ENCODE measurements at regions not wholly inside any gene's neighbourhood (a gene's known extent, or its start where the extent isn't known, plus 50 kb on each side); places are given as distances from the start of the nearest gene placed in this dataset.

DNA sequence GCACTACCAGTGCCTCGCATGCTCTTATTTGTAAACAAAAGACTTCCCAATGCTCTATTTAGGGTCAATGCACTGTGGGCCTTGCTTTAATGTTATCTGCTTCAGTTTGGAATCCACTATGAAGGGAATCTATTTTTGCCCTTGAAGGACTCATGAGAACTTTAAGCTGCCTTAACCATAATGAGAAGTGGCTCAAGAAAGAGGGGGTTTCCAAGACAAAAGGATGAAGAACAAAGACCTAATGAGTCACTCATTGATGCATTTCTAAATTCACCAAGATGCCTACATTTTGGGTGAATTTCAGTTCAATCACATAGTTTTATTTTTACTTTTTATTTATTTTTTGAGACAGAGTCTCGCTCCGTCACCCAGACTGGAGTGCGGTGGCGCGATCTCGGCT lies 228.2 kb downstream of the LY86 start:
- DNase-seq (ENCODE audit: extremely low read depth, insufficient read length), result no peak
- TF ChIP-seq, protein P1, sequence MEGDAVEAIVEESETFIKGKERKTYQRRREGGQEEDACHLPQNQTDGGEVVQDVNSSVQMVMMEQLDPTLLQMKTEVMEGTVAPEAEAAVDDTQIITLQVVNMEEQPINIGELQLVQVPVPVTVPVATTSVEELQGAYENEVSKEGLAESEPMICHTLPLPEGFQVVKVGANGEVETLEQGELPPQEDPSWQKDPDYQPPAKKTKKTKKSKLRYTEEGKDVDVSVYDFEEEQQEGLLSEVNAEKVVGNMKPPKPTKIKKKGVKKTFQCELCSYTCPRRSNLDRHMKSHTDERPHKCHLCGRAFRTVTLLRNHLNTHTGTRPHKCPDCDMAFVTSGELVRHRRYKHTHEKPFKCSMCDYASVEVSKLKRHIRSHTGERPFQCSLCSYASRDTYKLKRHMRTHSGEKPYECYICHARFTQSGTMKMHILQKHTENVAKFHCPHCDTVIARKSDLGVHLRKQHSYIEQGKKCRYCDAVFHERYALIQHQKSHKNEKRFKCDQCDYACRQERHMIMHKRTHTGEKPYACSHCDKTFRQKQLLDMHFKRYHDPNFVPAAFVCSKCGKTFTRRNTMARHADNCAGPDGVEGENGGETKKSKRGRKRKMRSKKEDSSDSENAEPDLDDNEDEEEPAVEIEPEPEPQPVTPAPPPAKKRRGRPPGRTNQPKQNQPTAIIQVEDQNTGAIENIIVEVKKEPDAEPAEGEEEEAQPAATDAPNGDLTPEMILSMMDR (IDR thresholded peaks at IDR 0.05; ENCODE audit: insufficient read depth, low read length, poor library complexity, severe bottlenecking), result no peak
- Histone ChIP-seq H3K4me3 (replicated peaks; ENCODE audit: low read depth, low read length) (no peak overlapping the region), H3K27me3 (replicated peaks; ENCODE audit: control insufficient read depth, insufficient read depth, low read length) (no peaks in the 10 kb centered on the region), H3K36me3 (ENCODE audit: control insufficient read depth, insufficient read depth, low read length) (no peaks in the 10 kb centered on the region)

DNA sequence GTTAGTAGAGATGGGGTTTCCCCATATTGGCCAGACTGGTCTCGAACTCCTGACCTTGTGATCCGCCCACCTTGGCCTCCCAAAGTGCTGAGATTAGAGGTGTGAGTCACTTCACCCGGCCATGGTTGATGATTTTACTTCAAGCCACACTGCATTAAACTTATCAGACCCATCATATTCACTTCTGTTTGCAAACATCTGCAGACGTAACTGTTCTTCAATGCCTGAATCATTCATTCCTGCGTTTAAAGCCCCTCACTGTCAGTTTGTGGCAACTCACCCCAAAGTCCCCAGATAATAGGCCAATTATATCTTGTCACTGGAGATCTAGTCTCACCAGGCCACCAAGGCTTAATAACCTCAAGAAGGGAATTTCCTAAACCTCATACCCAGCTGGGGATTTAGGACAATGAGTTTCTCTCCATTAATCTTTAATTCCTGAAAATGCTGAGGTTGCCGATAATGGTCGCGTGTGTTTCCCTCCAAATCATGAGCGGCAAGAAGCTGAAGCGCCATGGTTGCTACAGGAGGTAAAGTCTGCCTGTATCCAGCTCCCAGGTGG lies 229.6 kb downstream of the LY86 start:
- no peaks in the 10 kb centered on the region for H3K36me3 ChIP-seq (ENCODE audit: control insufficient read depth, insufficient read depth, low read length)
- TF ChIP-seq, protein P1 (IDR thresholded peaks at IDR 0.05; ENCODE audit: insufficient read depth, low read length, poor library complexity, severe bottlenecking), result no peak

DNA sequence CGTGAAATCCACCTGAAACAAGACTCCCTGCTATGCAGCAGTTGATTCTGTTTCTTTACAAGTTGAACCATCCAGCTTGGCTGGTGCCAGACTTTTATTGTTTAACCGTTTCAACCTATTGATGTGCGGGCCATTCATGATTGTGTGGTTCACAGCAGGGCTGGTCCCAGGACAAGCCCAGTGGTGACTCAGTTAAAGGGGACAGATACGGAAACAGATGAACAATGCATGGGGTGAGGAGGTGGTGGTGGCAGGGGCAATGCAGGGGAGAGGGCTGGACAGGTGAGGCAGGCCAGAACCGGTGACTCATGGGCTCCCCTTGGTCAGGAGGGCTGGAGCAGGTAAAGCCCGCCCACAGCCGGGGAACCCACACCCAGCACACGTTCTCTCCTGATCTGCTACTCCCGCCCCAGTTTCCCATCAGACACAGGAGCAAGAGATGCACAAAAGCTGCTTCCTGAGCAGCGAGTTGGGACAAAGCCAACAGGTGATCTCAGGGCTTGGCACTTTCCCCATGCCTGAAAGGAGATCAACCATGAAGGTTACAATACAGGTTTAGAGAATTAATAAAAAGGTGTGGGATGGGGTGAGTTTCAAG lies 232.2 kb downstream of the LY86 start:
- DNase-seq (ENCODE audit: extremely low read depth, insufficient read length), result no peak
- H3K4me3 ChIP-seq (replicated peaks; ENCODE audit: low read depth, low read length), result no peak overlapping the region
- H3K36me3 ChIP-seq (ENCODE audit: control insufficient read depth, insufficient read depth, low read length), result no peaks in the 10 kb centered on the region
- no peaks in the 10 kb centered on the region for H3K27me3 ChIP-seq (replicated peaks; ENCODE audit: control insufficient read depth, insufficient read depth, low read length)
- TF ChIP-seq, protein P1 (IDR thresholded peaks at IDR 0.05; ENCODE audit: insufficient read depth, low read length, poor library complexity, severe bottlenecking), result no peak

More for the DNA sequence above, 229.6 kb downstream of the LY86 start:
- DNase-seq (ENCODE audit: extremely low read depth, insufficient read length), result no peak
- Histone ChIP-seq H3K4me3 (replicated peaks; ENCODE audit: low read depth, low read length) (no peak overlapping the region), H3K27me3 (replicated peaks; ENCODE audit: control insufficient read depth, insufficient read depth, low read length) (no peaks in the 10 kb centered on the region)

DNA sequence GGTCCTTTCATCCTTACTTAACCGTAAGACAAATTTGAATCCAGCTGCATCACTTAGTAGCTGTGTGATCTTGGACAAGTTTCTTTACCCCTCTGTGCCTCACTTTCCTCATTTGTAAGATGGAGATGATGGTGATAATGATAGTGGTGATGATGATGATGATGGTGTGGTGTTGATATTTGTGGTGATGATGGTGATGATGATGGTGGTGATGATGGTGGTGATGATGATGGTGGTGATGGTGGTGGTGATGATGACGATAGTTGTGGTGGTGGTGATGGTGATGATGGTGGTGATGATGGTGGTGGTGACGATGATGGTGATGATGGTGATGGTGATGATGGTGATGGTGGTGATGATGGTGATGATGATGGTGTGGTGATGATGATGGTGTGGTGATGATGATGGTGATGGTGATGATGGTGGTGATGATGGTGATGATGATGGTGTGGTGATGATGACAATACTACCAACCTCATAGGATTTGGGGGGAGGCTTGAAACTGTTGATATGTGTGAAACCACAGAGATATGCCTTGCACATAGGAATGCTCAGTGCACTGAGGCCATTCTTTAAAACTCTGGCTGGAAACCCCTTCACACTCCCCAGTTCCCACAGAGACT lies 233.2 kb downstream of the LY86 start:
- TF ChIP-seq, protein P1 (IDR thresholded peaks at IDR 0.05; ENCODE audit: insufficient read depth, low read length, poor library complexity, severe bottlenecking), result no peak
- Histone ChIP-seq H3K27me3 (replicated peaks; ENCODE audit: control insufficient read depth, insufficient read depth, low read length) (no peaks in the 10 kb centered on the region), H3K4me3 (replicated peaks; ENCODE audit: low read depth, low read length) (no peak overlapping the region), H3K36me3 (ENCODE audit: control insufficient read depth, insufficient read depth, low read length) (no peaks in the 10 kb centered on the region)
- DNase-seq (ENCODE audit: extremely low read depth, insufficient read length), result no peak

DNA sequence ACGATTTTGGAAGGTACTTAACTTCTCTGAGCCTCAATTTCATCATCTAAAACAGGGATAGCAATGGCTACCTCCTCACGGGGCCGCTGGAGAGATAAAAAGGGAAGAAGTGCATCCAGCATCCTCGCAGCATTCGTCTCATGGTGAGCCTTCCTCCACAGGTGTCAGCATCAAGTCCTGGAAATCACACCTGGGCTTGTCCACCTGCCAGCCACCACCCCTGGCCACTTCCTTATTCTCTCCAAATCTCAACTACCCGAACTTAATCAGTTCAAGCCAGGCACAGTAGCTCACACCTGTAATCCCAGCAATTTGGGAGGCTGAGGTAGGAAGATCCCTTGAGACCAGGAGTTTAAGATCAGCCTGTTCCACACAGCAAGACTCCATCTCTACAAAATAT lies 234.5 kb downstream of the LY86 start:
- no peak for DNase-seq (ENCODE audit: extremely low read depth, insufficient read length)
- no peak overlapping the region for H3K4me3 ChIP-seq (replicated peaks; ENCODE audit: low read depth, low read length)
- TF ChIP-seq, protein P1 (IDR thresholded peaks at IDR 0.05; ENCODE audit: insufficient read depth, low read length, poor library complexity, severe bottlenecking), result no peak
- no peaks in the 10 kb centered on the region for H3K27me3 ChIP-seq (replicated peaks; ENCODE audit: control insufficient read depth, insufficient read depth, low read length)
- H3K36me3 ChIP-seq (ENCODE audit: control insufficient read depth, insufficient read depth, low read length), result no peaks in the 10 kb centered on the region
